GM10248 (cell line): ENCODE measurements at regions not wholly inside any gene's neighbourhood (a gene's known extent, or its start where the extent isn't known, plus 50 kb on each side); places are given as distances from the start of the nearest gene placed in this dataset.

Experiments used
- CTCF ChIA-PET: fragments of 300-600 bp; sonication (Branson Sonifier 250); formaldehyde crosslinking; extraction: SDS; loops from one replicate; lab custom pipeline; 2021; ENCODE audit warnings: antibody characterized with exemption; lab: Yijun Ruan, JAX
- POLR2A ChIA-PET: fragments of 350-650 bp; sonication (Branson Sonifier 250); formaldehyde crosslinking; extraction: SDS; loops from one replicate; lab custom pipeline; 2020; ENCODE audit warnings: antibody characterized with exemption; lab: Yijun Ruan, JAX
- DNase-seq: peaks from one replicate; pipeline ENCODE4 v3.0.0; 2012; ENCODE audit errors: extremely low spot score
- TF ChIP-seq, protein P1 (sequence below): IDR thresholded peaks from 2 replicates; pipeline ENCODE4 v1.5.1; 2012; ENCODE audit warnings: mild to moderate bottlenecking, low read depth; ENCODE audit errors: extremely low read depth, missing control alignments, control extremely low read depth

DNA sequence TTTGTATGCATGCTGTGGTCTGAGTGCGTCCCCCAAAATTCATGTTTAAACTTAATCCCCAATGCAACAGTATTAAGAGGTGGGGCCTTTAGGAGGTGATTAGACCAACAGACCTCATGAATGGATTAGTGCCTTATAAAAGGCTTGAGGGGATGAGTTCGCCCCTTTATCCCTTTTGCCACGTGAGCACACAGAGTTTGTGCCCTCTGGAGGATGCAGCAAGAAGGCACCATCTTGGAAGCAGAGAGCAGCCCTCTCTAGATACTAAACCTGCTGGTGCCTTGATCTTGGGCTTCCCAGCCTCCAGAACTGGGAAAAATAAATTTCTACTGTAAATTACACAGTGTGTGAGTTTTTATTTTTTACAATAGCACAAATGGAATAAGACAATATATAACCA lies 177.1 kb upstream of the SPRY4 start:
- POLR2A ChIA-PET = no interaction called here
- TF ChIP-seq, protein P1, sequence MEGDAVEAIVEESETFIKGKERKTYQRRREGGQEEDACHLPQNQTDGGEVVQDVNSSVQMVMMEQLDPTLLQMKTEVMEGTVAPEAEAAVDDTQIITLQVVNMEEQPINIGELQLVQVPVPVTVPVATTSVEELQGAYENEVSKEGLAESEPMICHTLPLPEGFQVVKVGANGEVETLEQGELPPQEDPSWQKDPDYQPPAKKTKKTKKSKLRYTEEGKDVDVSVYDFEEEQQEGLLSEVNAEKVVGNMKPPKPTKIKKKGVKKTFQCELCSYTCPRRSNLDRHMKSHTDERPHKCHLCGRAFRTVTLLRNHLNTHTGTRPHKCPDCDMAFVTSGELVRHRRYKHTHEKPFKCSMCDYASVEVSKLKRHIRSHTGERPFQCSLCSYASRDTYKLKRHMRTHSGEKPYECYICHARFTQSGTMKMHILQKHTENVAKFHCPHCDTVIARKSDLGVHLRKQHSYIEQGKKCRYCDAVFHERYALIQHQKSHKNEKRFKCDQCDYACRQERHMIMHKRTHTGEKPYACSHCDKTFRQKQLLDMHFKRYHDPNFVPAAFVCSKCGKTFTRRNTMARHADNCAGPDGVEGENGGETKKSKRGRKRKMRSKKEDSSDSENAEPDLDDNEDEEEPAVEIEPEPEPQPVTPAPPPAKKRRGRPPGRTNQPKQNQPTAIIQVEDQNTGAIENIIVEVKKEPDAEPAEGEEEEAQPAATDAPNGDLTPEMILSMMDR = no peak
- CTCF ChIA-PET = no interaction called here
- no peak for DNase-seq

- TF ChIP-seq, protein P1 = no peak
- ChIA-PET CTCF (no interaction called here), POLR2A (no interaction called here)
- DNase-seq = no peak
Observed at GRCh38 chr5:142500227-142500905, 175.5 kb upstream of the SPRY4 start.

GRCh38 chr5:142499591-142500226 lies 174.9 kb upstream of the SPRY4 start:
- TF ChIP-seq, protein P1 = no peak
- CTCF ChIA-PET = no interaction called here
- POLR2A ChIA-PET = no interaction called here
- no peak for DNase-seq

GRCh38 chr5:142498298-142498697 lies 173.5 kb upstream of the SPRY4 start:
- DNase-seq = no peak
- ChIA-PET POLR2A (no interaction called here), CTCF (no interaction called here)
- TF ChIP-seq, protein P1 = no peak

- POLR2A ChIA-PET = no interaction called here
- CTCF ChIA-PET = no interaction called here
Observed at GRCh38 chr5:142495531-142495930, 170.7 kb upstream of the SPRY4 start.

GRCh38 chr5:142493875-142494518 lies 169.2 kb upstream of the SPRY4 start:
- ChIA-PET POLR2A (no interaction called here), CTCF (no interaction called here)
- DNase-seq = no peak
- TF ChIP-seq, protein P1 = no peak

More at GRCh38 chr5:142495531-142495930, 170.7 kb upstream of the SPRY4 start:
- TF ChIP-seq, protein P1 = no peak
- no peak for DNase-seq
